ENCODE measurements at regions not wholly inside any gene's neighbourhood (a gene's known extent, or its start where the extent isn't known, plus 50 kb on each side); places are given as distances from the start of the nearest gene placed in this dataset.

DNA sequence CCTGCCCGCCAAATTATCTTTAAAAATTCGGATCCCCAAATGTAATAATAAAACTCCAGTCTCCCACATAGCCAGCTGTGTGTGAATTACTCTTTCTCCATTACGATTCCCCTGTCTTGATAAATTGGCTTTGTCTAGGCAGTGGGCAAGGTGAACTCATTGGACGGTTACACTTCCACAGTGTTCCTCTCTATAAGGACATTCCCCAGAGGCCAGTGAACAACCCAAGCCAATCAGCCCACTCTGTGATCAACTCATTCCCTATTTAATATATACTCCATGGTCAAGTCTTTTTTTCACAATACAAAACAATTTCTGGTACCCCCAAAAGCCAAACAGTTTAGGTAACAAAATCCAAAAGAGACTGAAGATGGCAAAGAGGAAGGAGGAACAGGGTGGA, 90.5 kb upstream of the DAZL start:
- H3K27ac ChIP-seq = no peak overlapping the region
- H3K4me1 ChIP-seq = no peaks in the 10 kb centered on the region
- intact Hi-C loops (cut with DNase I) = no loop called here

DNA sequence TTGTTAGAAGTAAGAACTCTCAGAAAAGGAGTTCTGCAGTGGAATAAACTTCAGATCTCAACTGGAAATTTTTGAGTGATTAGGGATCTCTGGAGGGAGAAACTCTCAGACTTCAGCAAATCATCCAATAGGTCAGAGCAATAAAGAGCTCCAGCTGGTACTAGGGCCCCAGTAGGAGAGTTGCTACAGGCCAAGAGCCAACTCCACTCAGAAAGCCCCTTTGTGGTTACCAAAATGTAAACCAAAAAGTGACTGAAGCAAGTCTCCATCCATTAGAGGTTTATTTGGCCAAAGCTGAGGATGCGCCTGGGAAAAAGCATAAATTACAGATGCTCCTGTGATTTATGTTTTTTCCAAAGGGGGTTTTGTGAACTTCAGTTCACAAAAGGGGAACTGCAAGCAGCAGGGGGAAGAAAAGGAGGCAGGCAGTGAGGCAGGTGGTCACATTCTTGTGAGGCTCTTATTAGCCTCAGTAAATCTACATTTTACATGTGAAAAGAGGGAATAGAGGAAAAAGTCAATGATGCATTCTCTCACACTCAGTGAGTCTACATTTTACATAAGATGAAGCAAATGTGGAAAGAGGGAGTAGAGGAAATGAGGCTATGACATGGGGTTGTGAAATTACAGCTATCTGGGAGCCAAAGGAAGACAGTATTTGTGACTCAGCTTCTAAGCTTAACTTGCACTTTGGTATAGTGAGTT, 92.4 kb upstream of the DAZL start:
- no peak overlapping the region for H3K27ac ChIP-seq
- H3K9me3 ChIP-seq = no peaks in the 10 kb centered on the region
- intact Hi-C loops (cut with DNase I) = no loop called here
- no peak overlapping the region for H3K4me3 ChIP-seq
- ATAC-seq (no peak), DNase-seq (no peak)
- TF ChIP-seq, protein P1, sequence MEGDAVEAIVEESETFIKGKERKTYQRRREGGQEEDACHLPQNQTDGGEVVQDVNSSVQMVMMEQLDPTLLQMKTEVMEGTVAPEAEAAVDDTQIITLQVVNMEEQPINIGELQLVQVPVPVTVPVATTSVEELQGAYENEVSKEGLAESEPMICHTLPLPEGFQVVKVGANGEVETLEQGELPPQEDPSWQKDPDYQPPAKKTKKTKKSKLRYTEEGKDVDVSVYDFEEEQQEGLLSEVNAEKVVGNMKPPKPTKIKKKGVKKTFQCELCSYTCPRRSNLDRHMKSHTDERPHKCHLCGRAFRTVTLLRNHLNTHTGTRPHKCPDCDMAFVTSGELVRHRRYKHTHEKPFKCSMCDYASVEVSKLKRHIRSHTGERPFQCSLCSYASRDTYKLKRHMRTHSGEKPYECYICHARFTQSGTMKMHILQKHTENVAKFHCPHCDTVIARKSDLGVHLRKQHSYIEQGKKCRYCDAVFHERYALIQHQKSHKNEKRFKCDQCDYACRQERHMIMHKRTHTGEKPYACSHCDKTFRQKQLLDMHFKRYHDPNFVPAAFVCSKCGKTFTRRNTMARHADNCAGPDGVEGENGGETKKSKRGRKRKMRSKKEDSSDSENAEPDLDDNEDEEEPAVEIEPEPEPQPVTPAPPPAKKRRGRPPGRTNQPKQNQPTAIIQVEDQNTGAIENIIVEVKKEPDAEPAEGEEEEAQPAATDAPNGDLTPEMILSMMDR (IDR thresholded peaks at IDR 0.05) = no peak
- H3K4me1 ChIP-seq = no peaks in the 10 kb centered on the region
- H3K27me3 ChIP-seq (ENCODE audit: low read depth) = no peaks in the 10 kb centered on the region
- H3K36me3 ChIP-seq = no peaks in the 10 kb centered on the region

More for the DNA sequence above, 90.5 kb upstream of the DAZL start:
- H3K27me3 ChIP-seq (ENCODE audit: low read depth) = no peaks in the 10 kb centered on the region
- TF ChIP-seq, protein P1 (IDR thresholded peaks at IDR 0.05) = no peak
- H3K4me3 ChIP-seq = no peak overlapping the region
- H3K9me3 ChIP-seq = no peaks in the 10 kb centered on the region
- no peaks in the 10 kb centered on the region for H3K36me3 ChIP-seq
- DNase-seq = no peak
- no peak for ATAC-seq

DNA sequence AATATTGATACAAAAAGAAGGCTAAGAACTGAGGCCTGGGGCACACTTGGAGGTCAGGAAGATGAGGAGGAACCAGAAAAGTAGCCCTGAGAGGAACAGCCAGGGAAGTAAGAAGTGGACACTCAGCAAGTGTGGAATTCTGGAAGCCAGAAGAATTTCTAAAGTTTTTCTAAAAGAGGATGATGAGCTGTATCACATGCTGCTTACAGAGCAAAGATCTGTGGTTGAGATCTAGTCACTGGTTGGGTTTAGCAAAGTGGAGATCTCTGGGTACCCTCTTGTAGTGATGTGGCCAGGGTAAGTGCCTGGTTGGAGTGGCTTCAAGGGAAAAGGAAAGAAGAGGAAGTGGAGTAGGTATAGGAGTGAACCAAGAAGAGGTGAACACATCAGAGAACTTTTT, 95.4 kb upstream of the DAZL start:
- no peaks in the 10 kb centered on the region for H3K27me3 ChIP-seq (ENCODE audit: low read depth)
- ATAC-seq = no peak
- H3K27ac ChIP-seq = no peak overlapping the region
- intact Hi-C loops (cut with DNase I) = no loop called here
- H3K36me3 ChIP-seq = no peaks in the 10 kb centered on the region
- DNase-seq = no peak
- TF ChIP-seq, protein P1 (IDR thresholded peaks at IDR 0.05) = no peak
- H3K9me3 ChIP-seq = no peaks in the 10 kb centered on the region
- H3K4me1 ChIP-seq = no peaks in the 10 kb centered on the region
- no peak overlapping the region for H3K4me3 ChIP-seq

DNA sequence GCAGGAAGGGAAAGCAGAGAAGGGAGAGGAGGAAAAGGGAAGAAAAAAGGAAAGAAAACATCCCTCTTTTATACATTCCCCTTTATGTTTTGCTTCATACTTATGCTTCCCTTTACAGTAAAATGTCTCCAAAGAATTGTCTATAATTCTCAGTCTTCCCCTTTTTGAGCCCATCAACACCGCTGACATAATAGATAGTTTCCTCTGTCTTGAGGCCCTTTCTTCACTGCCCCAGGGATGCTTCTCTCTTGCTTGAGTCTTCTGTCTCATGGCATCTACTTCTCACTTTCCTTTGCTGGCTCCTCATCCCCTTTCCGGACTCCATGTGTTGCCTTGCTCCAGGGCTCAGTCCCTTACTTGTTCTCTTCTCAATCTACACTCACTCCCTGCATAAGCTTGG, 99.7 kb upstream of the DAZL start:
- DNase-seq (no peak), ATAC-seq (peak in 1 of 2 donors; percentile 41)
- H3K36me3 ChIP-seq = no peaks in the 10 kb centered on the region
- H3K27ac ChIP-seq = no peak overlapping the region
- no peak overlapping the region for H3K4me3 ChIP-seq
- H3K27me3 ChIP-seq (ENCODE audit: low read depth) = no peaks in the 10 kb centered on the region
- intact Hi-C loops (cut with DNase I) = no loop called here
- TF ChIP-seq, protein P1 (IDR thresholded peaks at IDR 0.05) = no peak
- no peaks in the 10 kb centered on the region for H3K9me3 ChIP-seq
- H3K4me1 ChIP-seq = no peaks in the 10 kb centered on the region

DNA sequence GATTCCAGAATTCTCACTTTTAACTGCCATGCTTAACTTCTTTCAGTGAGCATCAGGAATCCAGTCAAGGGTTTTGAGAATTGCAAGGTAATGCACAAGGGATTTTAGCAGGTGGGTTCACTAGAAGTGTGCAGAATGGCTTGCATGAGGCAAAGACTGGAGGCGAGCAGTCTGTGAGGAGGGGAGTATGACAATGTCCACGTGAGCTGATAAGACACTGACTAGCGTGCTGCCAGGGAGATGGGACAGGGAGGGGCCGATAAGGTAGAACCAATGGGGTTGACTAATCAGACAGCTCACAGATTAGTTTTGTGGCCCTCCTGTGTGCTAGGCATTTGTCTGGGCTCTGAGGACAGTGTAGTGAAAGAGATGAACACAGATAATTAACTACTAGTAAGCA, 102.0 kb upstream of the DAZL start:
- ATAC-seq (no peak), DNase-seq (no peak)
- Histone ChIP-seq H3K27me3 (ENCODE audit: low read depth) (no peaks in the 10 kb centered on the region), H3K9me3 (no peaks in the 10 kb centered on the region), H3K4me1 (no peaks in the 10 kb centered on the region), H3K4me3 (no peak overlapping the region), H3K27ac (no peak overlapping the region), H3K36me3 (no peaks in the 10 kb centered on the region)
- TF ChIP-seq, protein P1 (IDR thresholded peaks at IDR 0.05) = no peak
- intact Hi-C loops (cut with DNase I) = no loop called here

Measured in lower lobe of right lung (tissue), 2 donors.